ENCODE measurements at regions not wholly inside any gene's neighbourhood (a gene's known extent, or its start where the extent isn't known, plus 50 kb on each side); places are given as distances from the start of the nearest gene placed in this dataset.
"Not testable (repeated sequence)": the region's sequence is repeated elsewhere in the genome, so short reads cannot be mapped to it uniquely, and the experiment has no call there.

DNA sequence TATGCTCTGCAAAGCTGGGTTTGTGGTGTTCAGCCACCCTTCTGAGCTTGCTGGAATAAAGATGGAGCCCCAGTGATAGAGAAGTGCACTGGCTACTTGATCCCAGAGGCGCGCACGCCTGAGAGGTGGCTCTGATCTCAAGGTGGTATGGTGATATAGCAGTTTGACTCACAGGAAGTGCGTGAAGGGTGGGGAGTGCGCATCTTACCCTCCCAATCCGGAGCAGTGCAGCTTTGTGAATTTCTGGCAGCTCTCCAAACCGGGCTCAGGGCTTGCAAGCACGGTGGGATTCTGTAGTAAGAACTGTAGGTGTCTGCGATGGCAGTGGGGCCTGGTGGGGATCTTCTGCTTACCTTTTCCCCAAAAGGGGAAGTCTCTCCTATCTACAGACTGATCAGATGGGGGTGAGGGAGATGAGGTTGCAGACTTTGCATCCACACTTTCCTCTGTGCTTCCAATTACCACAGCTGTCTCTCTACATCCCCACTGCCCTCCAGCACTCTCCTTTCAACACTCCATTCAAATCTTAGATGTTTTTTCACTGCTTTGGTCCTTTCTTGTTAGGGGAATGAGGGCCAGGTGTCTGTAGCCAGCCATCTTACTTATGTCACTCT is 197.4 kb upstream of the SLC38A2 start:
- Histone ChIP-seq H3K27ac (ENCODE audit: low read depth in 2 of 2, low read length in 2 of 2) (no peak overlapping the region), H3K36me3 (ENCODE audit: control insufficient read depth in 2 of 3, insufficient read depth in 3 of 3, low read length in 3 of 3) (no peaks in the 10 kb centered on the region), H3K27me3 (ENCODE audit: control insufficient read depth, insufficient read depth, low read length) (no peaks in the 10 kb centered on the region), H3K4me1 (ENCODE audit: control insufficient read depth in 2 of 3, insufficient read depth in 2 of 3, low read depth in 1 of 3, low read length in 3 of 3) (peaks cover 0 to 2% (median 0%) of the 10 kb centered on the region in 3 donors), H3K9ac (ENCODE audit: low read length in 3 of 3) (no peak overlapping the region), H3K4me3 (ENCODE audit: low read length in 3 of 3) (no peak overlapping the region), H3K9me3 (ENCODE audit: control insufficient read depth in 2 of 3, insufficient read depth in 1 of 3, low read length in 3 of 3) (peaks cover 0 to 19% (median 0%) of the 10 kb centered on the region in 3 donors)
- TF ChIP-seq, protein P1, sequence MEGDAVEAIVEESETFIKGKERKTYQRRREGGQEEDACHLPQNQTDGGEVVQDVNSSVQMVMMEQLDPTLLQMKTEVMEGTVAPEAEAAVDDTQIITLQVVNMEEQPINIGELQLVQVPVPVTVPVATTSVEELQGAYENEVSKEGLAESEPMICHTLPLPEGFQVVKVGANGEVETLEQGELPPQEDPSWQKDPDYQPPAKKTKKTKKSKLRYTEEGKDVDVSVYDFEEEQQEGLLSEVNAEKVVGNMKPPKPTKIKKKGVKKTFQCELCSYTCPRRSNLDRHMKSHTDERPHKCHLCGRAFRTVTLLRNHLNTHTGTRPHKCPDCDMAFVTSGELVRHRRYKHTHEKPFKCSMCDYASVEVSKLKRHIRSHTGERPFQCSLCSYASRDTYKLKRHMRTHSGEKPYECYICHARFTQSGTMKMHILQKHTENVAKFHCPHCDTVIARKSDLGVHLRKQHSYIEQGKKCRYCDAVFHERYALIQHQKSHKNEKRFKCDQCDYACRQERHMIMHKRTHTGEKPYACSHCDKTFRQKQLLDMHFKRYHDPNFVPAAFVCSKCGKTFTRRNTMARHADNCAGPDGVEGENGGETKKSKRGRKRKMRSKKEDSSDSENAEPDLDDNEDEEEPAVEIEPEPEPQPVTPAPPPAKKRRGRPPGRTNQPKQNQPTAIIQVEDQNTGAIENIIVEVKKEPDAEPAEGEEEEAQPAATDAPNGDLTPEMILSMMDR (IDR thresholded peaks at IDR 0.05; ENCODE audit: borderline replicate concordance, extremely low read depth, insufficient read depth), result no peak
- intact Hi-C loops (cut with DNase I), result no loop called here
- DNase-seq, result peak in 1 of 5 donors; percentile 32
- FAIRE-seq, result no peak

DNA sequence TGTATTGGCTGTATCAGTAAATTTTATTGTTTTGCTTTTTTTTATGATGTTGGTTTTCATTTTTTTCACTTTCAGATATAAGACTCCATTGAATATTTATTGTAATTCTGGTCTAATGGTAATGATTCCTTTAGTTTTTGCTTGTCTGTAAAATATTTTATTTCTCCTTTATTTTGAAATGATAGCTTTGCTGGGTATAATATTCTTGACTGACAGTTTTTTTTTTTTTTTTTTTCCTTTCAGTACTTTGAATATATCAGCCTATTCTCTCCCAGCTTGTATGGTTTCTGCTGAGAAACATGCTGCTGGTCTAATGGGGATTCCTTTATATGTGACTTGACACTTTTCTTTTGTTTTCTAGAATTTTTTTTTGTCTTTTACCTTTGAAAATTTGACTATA is 195.1 kb upstream of the SLC38A2 start:
- Histone ChIP-seq H3K27me3 (ENCODE audit: control insufficient read depth, insufficient read depth, low read length) (no peaks in the 10 kb centered on the region), H3K27ac (ENCODE audit: low read depth in 2 of 2, low read length in 2 of 2) (no peak overlapping the region), H3K4me3 (ENCODE audit: low read length in 3 of 3) (no peak overlapping the region), H3K4me1 (ENCODE audit: control insufficient read depth in 2 of 3, insufficient read depth in 2 of 3, low read depth in 1 of 3, low read length in 3 of 3) (no peaks in the 10 kb centered on the region), H3K9ac (ENCODE audit: low read length in 3 of 3) (no peak overlapping the region), H3K36me3 (ENCODE audit: control insufficient read depth in 2 of 3, insufficient read depth in 3 of 3, low read length in 3 of 3) (no peaks in the 10 kb centered on the region), H3K9me3 (ENCODE audit: control insufficient read depth in 2 of 3, insufficient read depth in 1 of 3, low read length in 3 of 3) (peaks cover 0 to 24% (median 0%) of the 10 kb centered on the region in 3 donors)
- intact Hi-C loops (cut with DNase I), result no loop called here
- TF ChIP-seq, protein P1 (IDR thresholded peaks at IDR 0.05; ENCODE audit: borderline replicate concordance, extremely low read depth, insufficient read depth), result no peak
- DNase-seq (no peak), FAIRE-seq (no peak)

DNA sequence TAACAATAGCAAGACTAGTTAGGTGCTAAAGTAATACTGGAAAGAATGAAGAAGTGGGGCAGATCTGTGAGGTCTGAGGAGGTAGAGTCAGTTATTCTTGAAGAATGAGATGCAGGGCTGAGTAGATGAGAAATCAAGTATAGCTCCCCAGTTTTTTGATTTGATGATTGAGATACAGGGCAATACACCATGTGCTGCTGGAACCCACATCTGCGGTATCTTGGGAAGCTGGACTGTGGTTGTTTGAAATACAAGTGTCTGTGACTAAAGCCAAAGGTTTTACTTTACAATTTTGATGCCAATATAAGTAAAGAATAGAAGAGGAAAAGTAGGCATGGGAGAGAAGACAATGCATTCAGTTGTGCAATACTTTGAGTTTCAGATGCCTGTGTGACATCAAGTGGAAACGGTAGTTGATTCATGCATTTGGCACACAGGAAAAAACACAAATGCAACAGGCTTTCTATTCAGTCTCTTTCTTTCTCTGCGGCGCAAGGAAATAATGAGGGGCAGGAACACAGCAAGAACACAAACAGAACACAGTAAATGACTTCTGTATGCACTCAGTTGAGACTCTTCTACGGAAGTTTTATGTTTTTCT is 190.2 kb upstream of the SLC38A2 start:
- no peak overlapping the region for H3K9ac ChIP-seq (ENCODE audit: low read length in 3 of 3)
- H3K27ac ChIP-seq (ENCODE audit: low read depth in 2 of 2, low read length in 2 of 2), result no peak overlapping the region
- intact Hi-C loops (cut with DNase I), result no loop called here

DNA sequence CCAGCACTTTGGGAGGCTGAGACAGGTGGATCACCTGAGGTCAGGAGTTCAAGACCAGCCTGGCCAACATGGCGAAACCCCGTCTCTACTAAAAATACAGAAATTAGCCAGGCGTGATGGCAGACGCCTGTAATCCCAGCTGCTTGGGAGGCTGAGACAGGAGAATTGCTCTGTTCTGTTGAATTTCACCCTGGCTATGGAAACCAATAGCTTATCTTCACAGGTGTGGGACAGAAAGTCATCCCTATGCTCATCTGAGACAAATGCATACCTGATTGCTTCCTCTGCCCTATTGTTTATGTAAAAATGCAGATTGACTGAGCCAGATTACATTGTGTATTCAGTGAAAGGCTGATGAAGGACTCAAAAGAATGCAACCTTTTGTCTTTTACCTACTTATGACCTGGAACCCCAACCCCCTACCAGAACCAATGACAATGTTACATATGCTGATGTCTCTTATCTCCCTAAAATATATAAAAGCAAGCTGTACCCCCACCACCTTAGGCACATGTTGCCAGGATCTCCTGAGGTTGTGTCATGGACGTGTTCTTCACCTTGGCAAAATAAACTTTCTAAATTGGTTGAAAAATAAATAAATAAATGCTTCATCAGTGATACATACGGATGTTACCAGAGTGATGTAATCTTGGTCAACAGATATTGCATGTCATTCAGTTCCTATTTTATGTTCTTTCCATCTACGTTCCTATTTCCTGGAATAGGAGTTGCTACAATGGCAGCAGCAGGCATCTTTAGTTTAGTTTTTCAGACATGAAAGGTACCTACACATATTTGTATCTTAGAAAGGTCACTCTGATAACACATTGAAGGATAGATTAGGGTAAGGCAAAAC is 189.4 kb upstream of the SLC38A2 start:
- H3K36me3 ChIP-seq (ENCODE audit: control insufficient read depth in 2 of 3, insufficient read depth in 3 of 3, low read length in 3 of 3); H3K27ac ChIP-seq (ENCODE audit: low read depth in 2 of 2, low read length in 2 of 2); H3K4me3 ChIP-seq (ENCODE audit: low read length in 3 of 3); FAIRE-seq; DNase-seq; H3K27me3 ChIP-seq (ENCODE audit: control insufficient read depth, insufficient read depth, low read length); intact Hi-C loops (cut with DNase I); H3K9ac ChIP-seq (ENCODE audit: low read length in 3 of 3); H3K4me1 ChIP-seq (ENCODE audit: control insufficient read depth in 2 of 3, insufficient read depth in 2 of 3, low read depth in 1 of 3, low read length in 3 of 3): not testable (repeated sequence)
- peaks cover 0 to 13% (median 0%) of the 10 kb centered on the region in 3 donors for H3K9me3 ChIP-seq (ENCODE audit: control insufficient read depth in 2 of 3, insufficient read depth in 1 of 3, low read length in 3 of 3)

More for the DNA sequence above, 190.2 kb upstream of the SLC38A2 start:
- TF ChIP-seq, protein P1 (IDR thresholded peaks at IDR 0.05; ENCODE audit: borderline replicate concordance, extremely low read depth, insufficient read depth), result no peak
- DNase-seq (peak in 1 of 5 donors; percentile 15), FAIRE-seq (no peak)
- no peak overlapping the region for H3K4me3 ChIP-seq (ENCODE audit: low read length in 3 of 3)
- peaks cover 0 to 19% (median 0%) of the 10 kb centered on the region in 3 donors for H3K9me3 ChIP-seq (ENCODE audit: control insufficient read depth in 2 of 3, insufficient read depth in 1 of 3, low read length in 3 of 3)
- no peaks in the 10 kb centered on the region for H3K36me3 ChIP-seq (ENCODE audit: control insufficient read depth in 2 of 3, insufficient read depth in 3 of 3, low read length in 3 of 3)
- H3K4me1 ChIP-seq (ENCODE audit: control insufficient read depth in 2 of 3, insufficient read depth in 2 of 3, low read depth in 1 of 3, low read length in 3 of 3), result no peaks in the 10 kb centered on the region
- no peaks in the 10 kb centered on the region for H3K27me3 ChIP-seq (ENCODE audit: control insufficient read depth, insufficient read depth, low read length)

Data from kidney (tissue), 13 donors.